Ishikawa (cell line): ENCODE measurements at regions not wholly inside any gene's neighbourhood (a gene's known extent, or its start where the extent isn't known, plus 50 kb on each side); places are given as distances from the start of the nearest gene placed in this dataset.

Experiments used
- CREB1 ChIP-seq: IDR thresholded peaks from 2 replicates; pipeline ENCODE4 v1.6.1; 2012; ENCODE audit warnings: low read depth
- EGR1 ChIP-seq: IDR thresholded peaks from 2 replicates; pipeline ENCODE4 v1.6.1; 2012
- RAD21 ChIP-seq: IDR thresholded peaks from 2 replicates; pipeline ENCODE4 v1.6.1; 2012; ENCODE audit warnings: low read depth
- TEAD4 ChIP-seq: IDR thresholded peaks from 2 replicates; pipeline ENCODE4 v1.6.1; 2012
- YY1 ChIP-seq: IDR thresholded peaks from 2 replicates; pipeline ENCODE4 v1.6.1; 2012; ENCODE audit warnings: low read depth
- ZBTB7A ChIP-seq: IDR thresholded peaks from 2 replicates; pipeline ENCODE4 v1.6.1; 2012; ENCODE audit warnings: low read depth
- TF ChIP-seq, protein P1 (sequence below): IDR thresholded peaks from 2 replicates; pipeline ENCODE4 v1.6.1; 2012

DNA sequence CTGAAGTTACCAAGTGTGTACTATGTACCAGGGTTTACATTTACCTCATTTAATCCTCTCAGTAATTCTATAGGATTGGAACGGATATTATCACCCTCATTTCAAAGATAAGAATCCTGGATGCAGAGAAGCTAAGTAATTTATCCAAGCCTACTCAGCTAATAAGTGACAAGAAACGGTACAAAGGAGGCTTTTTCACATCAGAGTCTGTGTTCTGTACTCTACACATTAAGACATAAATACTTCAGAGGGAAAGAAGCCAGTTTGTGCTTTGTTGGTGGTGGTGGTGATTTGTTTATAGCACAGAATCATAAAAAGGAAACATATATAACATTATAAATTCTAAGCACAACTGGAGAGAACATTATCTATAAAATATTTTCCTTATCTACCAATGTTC, 88.3 kb upstream of the HMGCLL1 start:
- TF ChIP-seq YY1 (no peak), ZBTB7A (no peak), CREB1 (no peak), RAD21 (no peak), EGR1 (no peak), TEAD4 (no peak)
- TF ChIP-seq, protein P1, sequence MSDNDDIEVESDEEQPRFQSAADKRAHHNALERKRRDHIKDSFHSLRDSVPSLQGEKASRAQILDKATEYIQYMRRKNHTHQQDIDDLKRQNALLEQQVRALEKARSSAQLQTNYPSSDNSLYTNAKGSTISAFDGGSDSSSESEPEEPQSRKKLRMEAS: no peak
